ENCODE measurements at regions not wholly inside any gene's neighbourhood (a gene's known extent, or its start where the extent isn't known, plus 50 kb on each side); places are given as distances from the start of the nearest gene placed in this dataset.

GRCh38 chr2:186991766-186992417, 142.9 kb upstream of the ZSWIM2 start:
- TF ChIP-seq CTCF (IDR thresholded peaks at IDR 0.05) (peak in 1 of 6 experiments; percentile 9), POLR2A (IDR thresholded peaks at IDR 0.05) (no peak)
